ENCODE measurements at regions not wholly inside any gene's neighbourhood (a gene's known extent, or its start where the extent isn't known, plus 50 kb on each side); places are given as distances from the start of the nearest gene placed in this dataset.

DNA sequence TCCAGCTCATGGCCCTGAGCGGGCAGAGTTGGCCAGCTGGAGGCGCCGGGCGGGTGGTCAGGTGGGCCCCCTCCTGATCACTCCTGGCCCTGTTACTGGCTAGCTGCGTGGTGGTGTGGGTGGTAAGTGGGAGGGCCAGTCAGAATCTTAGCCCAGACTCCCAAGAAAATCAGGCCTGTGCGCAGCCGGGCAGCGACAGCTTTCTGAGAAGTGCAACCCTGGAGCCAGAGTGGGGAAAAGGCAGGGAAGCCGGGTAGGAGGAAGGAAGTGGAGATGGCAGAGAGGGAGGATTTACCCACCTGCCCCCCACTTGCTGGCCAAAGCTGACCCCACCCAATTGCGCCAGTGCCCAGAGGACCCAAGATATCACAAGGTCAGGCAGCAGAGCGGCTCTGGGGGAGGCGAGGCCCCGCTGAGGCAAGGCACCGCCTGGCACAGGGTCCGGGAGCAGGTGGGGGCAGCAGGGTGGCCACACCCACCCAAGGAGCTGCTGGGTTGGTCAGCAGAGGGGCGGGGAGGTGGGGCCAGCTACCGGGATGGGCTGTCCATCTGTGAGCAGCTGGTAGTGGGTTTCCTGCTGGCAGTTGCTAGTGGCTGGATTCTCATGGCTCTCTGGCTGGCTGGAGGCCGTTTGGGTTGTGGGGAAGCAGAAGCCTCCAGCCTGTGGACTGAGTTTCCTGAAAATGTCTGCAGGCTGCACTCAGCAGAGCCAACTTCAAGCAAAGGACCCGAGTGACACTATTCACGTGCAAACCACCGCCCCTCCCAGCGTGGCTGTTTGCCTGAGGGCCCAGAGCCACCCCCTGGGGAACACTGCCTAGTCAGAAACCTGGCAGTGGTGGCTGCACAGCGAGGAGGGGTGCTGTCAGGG lies 196.4 kb downstream of the IGLL1 start (continued):
- TF ChIP-seq, protein P1, sequence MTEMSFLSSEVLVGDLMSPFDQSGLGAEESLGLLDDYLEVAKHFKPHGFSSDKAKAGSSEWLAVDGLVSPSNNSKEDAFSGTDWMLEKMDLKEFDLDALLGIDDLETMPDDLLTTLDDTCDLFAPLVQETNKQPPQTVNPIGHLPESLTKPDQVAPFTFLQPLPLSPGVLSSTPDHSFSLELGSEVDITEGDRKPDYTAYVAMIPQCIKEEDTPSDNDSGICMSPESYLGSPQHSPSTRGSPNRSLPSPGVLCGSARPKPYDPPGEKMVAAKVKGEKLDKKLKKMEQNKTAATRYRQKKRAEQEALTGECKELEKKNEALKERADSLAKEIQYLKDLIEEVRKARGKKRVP (CRISPR knock-in tag; IDR thresholded peaks at IDR 0.05): no peak
- TF ChIP-seq, protein P2, sequence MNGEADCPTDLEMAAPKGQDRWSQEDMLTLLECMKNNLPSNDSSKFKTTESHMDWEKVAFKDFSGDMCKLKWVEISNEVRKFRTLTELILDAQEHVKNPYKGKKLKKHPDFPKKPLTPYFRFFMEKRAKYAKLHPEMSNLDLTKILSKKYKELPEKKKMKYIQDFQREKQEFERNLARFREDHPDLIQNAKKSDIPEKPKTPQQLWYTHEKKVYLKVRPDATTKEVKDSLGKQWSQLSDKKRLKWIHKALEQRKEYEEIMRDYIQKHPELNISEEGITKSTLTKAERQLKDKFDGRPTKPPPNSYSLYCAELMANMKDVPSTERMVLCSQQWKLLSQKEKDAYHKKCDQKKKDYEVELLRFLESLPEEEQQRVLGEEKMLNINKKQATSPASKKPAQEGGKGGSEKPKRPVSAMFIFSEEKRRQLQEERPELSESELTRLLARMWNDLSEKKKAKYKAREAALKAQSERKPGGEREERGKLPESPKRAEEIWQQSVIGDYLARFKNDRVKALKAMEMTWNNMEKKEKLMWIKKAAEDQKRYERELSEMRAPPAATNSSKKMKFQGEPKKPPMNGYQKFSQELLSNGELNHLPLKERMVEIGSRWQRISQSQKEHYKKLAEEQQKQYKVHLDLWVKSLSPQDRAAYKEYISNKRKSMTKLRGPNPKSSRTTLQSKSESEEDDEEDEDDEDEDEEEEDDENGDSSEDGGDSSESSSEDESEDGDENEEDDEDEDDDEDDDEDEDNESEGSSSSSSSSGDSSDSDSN (IDR thresholded peaks at IDR 0.05; ENCODE audit: borderline replicate concordance in 1 of 2, low read depth in 2 of 2, low read length in 2 of 2): no peak
- TF ChIP-seq ZSCAN29 (IDR thresholded peaks at IDR 0.05) (no peak), RFX7 (CRISPR knock-in tag; IDR thresholded peaks at IDR 0.05) (no peak), TEAD1 (CRISPR knock-in tag; IDR thresholded peaks at IDR 0.05) (no peak), BRD9 (IDR thresholded peaks at IDR 0.05; ENCODE audit: low read depth, partially characterized antibody) (no peak)

All from K562 (cell line).